ENCODE measurements at regions not wholly inside any gene's neighbourhood (a gene's known extent, or its start where the extent isn't known, plus 50 kb on each side); places are given as distances from the start of the nearest gene placed in this dataset.

GRCh38 chr9:91017245-91017644 is 215.6 kb downstream of the SYK start:
- TF ChIP-seq CTCF (IDR thresholded peaks at IDR 0.05) (no peak), POLR2A (IDR thresholded peaks at IDR 0.05) (no peak)
